Trophoblast cell (in vitro differentiated cells and primary cell): ENCODE measurements at regions not wholly inside any gene's neighbourhood (a gene's known extent, or its start where the extent isn't known, plus 50 kb on each side); places are given as distances from the start of the nearest gene placed in this dataset.
A peak's percentile ranks its signal among the peaks of the same experiment; 100 is the strongest.

Experiments
- DNase-seq, 2 donors: peaks; one replicate each; pipeline ENCODE4 v3.0.0-alpha.2; 2016
- H2AFZ ChIP-seq: 2 replicates; pipeline ENCODE4 v1.6.1; 2013; ENCODE audit warnings: low read length, moderate library complexity, mild to moderate bottlenecking; ENCODE audit not compliant: insufficient read depth, poor library complexity
- H2AK5ac ChIP-seq: 2 replicates; pipeline ENCODE4 v1.6.1; 2013; ENCODE audit warnings: mild to moderate bottlenecking, low read length
- H2BK120ac ChIP-seq: 2 replicates; pipeline ENCODE4 v1.6.1; 2013; ENCODE audit warnings: low read length, mild to moderate bottlenecking, moderate library complexity; ENCODE audit not compliant: insufficient read depth, poor library complexity
- H2BK12ac ChIP-seq: 2 replicates; pipeline ENCODE4 v1.6.1; 2013; ENCODE audit warnings: mild to moderate bottlenecking, low read length, moderate library complexity
- H2BK5ac ChIP-seq: 2 replicates; pipeline ENCODE4 v1.6.1; 2013; ENCODE audit warnings: low read length, low read depth, moderate library complexity, mild to moderate bottlenecking; ENCODE audit not compliant: poor library complexity
- H3K14ac ChIP-seq: 2 replicates; pipeline ENCODE4 v1.6.1; 2013; ENCODE audit warnings: mild to moderate bottlenecking, low read length
- H3K18ac ChIP-seq: 2 replicates; pipeline ENCODE4 v1.6.1; 2013; ENCODE audit warnings: mild to moderate bottlenecking, low read length
- H3K23ac ChIP-seq: 2 replicates; pipeline ENCODE4 v1.6.1; 2013; ENCODE audit warnings: low read length
- H3K27ac ChIP-seq: 2 replicates; pipeline ENCODE4 v1.5.1; 2013; ENCODE audit warnings: low read depth, mild to moderate bottlenecking, inconsistent platforms, low read length, moderate library complexity
- H3K27me3 ChIP-seq: 2 replicates; pipeline ENCODE4 v1.6.1; 2013; ENCODE audit warnings: inconsistent platforms, mild to moderate bottlenecking, low read length, moderate library complexity; ENCODE audit not compliant: insufficient read depth
- H3K36me3 ChIP-seq, 2 experiments: 1 replicate in 1 of 2; 2 replicates in 1 of 2; pipeline ENCODE4 v1.6.1; 2013; ENCODE audit warnings: low read length in 2 of 2, mild to moderate bottlenecking in 2 of 2, moderate library complexity in 1 of 2; ENCODE audit not compliant: insufficient read depth in 2 of 2, control insufficient read depth in 1 of 2
- H3K4ac ChIP-seq: 2 replicates; pipeline ENCODE4 v1.6.1; 2013; ENCODE audit warnings: low read depth, mild to moderate bottlenecking, low read length, moderate library complexity
- H3K4me1 ChIP-seq, 2 experiments: 1 replicate in 1 of 2; 2 replicates in 1 of 2; pipeline ENCODE4 v1.6.1; 2013; ENCODE audit warnings: low read length in 2 of 2, mild to moderate bottlenecking in 2 of 2, moderate library complexity in 1 of 2; ENCODE audit not compliant: insufficient read depth in 2 of 2, control insufficient read depth in 1 of 2
- H3K4me2 ChIP-seq: 2 replicates; pipeline ENCODE4 v1.6.1; 2013; ENCODE audit warnings: inconsistent platforms, mild to moderate bottlenecking, low read length, moderate library complexity
- H3K4me3 ChIP-seq: 2 replicates; pipeline ENCODE4 v1.5.1; 2013; ENCODE audit warnings: mild to moderate bottlenecking, low read depth, low read length, inconsistent platforms
- H3K79me1 ChIP-seq: one replicate; pipeline ENCODE4 v1.6.1; 2013; ENCODE audit warnings: low read length
- H3K79me2 ChIP-seq: 2 replicates; pipeline ENCODE4 v1.6.1; 2013; ENCODE audit warnings: low read length, mild to moderate bottlenecking; ENCODE audit not compliant: control insufficient read depth, insufficient read depth, poor library complexity
- H3K9ac ChIP-seq: 2 replicates; pipeline ENCODE4 v1.6.1; 2013; ENCODE audit warnings: mild to moderate bottlenecking, low read length
- H3K9me3 ChIP-seq: 2 replicates; pipeline ENCODE4 v1.6.1; 2013; ENCODE audit warnings: low read depth, mild to moderate bottlenecking, control low read depth, inconsistent platforms, low read length; ENCODE audit not compliant: insufficient read depth
- H4K12ac ChIP-seq: 2 replicates; pipeline ENCODE4 v1.6.1; 2013; ENCODE audit warnings: low read depth, mild to moderate bottlenecking, low read length, moderate library complexity
- H4K8ac ChIP-seq: 2 replicates; pipeline ENCODE4 v1.6.1; 2013; ENCODE audit warnings: low read depth, mild to moderate bottlenecking, low read length, moderate library complexity
- H4K91ac ChIP-seq: one replicate; pipeline ENCODE4 v1.6.1; 2013; ENCODE audit warnings: low read depth, mild to moderate bottlenecking, low read length, moderate library complexity
- WGBS: extraction: QIAGEN DNeasy Blood & Tissue Kit; methylation state at CpG from one replicate; pipeline ENCODE4 v1.1.7; 2013; ENCODE audit warnings: missing lambda C conversion rate; ENCODE audit not compliant: insufficient read length, insufficient coverage; ENCODE audit errors: extremely low coverage; 5-methylcytosine and 5-hydroxymethylcytosine counted together

DNA sequence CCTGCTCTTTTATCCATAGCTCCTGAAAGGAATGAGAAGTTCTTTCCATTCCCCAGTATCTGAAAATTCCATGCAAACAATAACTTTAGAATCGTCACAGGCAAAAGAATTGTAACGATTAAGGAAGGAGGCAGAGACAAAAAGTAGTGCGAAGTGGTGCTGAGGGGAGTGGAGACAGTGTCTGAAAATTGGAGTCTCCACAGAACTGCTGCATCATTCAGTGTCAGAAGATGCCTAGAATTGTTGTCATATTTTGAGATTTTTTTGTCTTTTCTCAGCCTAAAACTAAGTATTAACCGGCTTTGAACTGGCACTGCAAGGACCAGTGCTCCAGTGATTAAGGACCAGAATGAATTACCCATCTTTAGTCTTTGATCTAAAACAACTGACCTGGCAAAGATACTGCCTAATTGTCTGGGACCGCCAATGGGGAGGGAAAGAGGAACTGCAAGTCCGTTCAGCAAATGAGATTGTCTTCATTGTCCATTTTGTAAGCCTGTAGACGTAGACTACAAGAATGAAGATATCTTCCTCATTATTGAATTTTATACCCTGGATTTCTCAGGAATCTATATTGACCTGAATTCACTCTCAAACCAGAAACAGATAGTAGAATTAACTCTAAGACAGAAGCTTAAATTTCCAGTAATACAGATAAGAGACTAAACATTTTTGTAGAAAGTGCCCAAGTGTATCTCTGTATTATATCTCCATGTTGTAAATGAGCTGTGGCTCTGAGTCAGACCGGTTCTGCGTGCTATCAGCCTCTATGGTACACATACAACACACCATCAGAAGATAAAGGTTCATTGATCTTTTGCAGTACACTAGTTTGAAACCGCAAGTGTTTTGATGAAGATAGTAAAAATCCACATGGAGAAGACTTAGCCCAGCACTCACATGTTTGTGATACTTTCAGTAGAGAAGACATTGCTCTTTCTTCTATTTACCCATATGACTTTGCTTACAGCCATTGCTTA, 293.2 kb downstream of the EFNB2 start:
- H3K79me1 ChIP-seq, result peaks cover 2% of the 10 kb centered on the region
- peak; percentile 45 to 63 for DNase-seq
- H2BK5ac ChIP-seq, result no peak overlapping the region
- H4K8ac ChIP-seq, result no peak overlapping the region
- H3K79me2 ChIP-seq, result no peaks in the 10 kb centered on the region
- no peak overlapping the region for H2BK120ac ChIP-seq
- H4K12ac ChIP-seq, result no peak overlapping the region
- no peak overlapping the region for H2AK5ac ChIP-seq
- no peaks in the 10 kb centered on the region for H3K27me3 ChIP-seq
- no peak overlapping the region for H4K91ac ChIP-seq
- no peak overlapping the region for H2BK12ac ChIP-seq
- peak overlapping the region; percentile 53 for H3K27ac ChIP-seq
- no CpG with 5 or more reads among the region's 10 CpGs for WGBS
- H3K14ac ChIP-seq, result no peak overlapping the region
- H3K9me3 ChIP-seq, result no peaks in the 10 kb centered on the region
- H2AFZ ChIP-seq, result no peak overlapping the region
- H3K4ac ChIP-seq, result no peak overlapping the region
- H3K18ac ChIP-seq, result no peak overlapping the region
- H3K36me3 ChIP-seq, result no peaks in the 10 kb centered on the region
- H3K9ac ChIP-seq, result no peak overlapping the region
- peak overlapping the region; percentile 28 for H3K4me2 ChIP-seq
- H3K4me1 ChIP-seq, result peaks cover 0 to 5% of the 10 kb centered on the region in 2 experiments
- H3K4me3 ChIP-seq, result no peak overlapping the region
- no peak overlapping the region for H3K23ac ChIP-seq

DNA sequence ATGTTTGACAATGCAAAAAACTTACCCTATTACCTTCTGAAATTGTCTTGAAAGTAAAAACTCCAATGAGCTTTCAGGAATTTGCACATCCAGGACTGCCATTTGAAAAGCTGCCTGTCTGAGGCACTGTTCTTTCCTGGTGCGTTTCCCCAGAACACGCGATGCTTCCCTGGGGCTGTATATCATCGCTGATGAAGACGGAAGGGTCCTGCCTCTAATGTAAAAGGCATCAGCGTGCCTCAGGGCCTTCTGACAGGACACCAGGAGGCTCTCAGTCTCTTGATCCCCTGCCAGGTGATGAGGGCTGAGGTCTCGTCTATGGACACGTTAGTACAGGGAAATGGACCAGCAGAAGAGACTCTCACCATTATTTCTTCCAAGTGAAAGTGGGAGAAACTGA, 296.8 kb downstream of the EFNB2 start:
- peaks cover 0 to 5% of the 10 kb centered on the region in 2 experiments for H3K4me1 ChIP-seq
- no peak overlapping the region for H3K27ac ChIP-seq
- H3K79me1 ChIP-seq, result peaks cover 2% of the 10 kb centered on the region
- peak overlapping the region; percentile 95 for H2AK5ac ChIP-seq
- no peak overlapping the region for H4K8ac ChIP-seq
- no peak overlapping the region for H3K4ac ChIP-seq
- no peak overlapping the region for H3K9ac ChIP-seq
- H3K18ac ChIP-seq, result no peak overlapping the region
- no peak overlapping the region for H2AFZ ChIP-seq
- H3K36me3 ChIP-seq, result no peaks in the 10 kb centered on the region
- H3K79me2 ChIP-seq, result no peaks in the 10 kb centered on the region
- H4K12ac ChIP-seq, result no peak overlapping the region
- no peak overlapping the region for H4K91ac ChIP-seq
- no peaks in the 10 kb centered on the region for H3K9me3 ChIP-seq
- peak overlapping the region; percentile 79 for H2BK12ac ChIP-seq
- H3K14ac ChIP-seq, result peak overlapping the region; percentile 78
- no CpG with 5 or more reads among the region's 8 CpGs for WGBS
- no peak overlapping the region for H3K4me2 ChIP-seq
- H2BK120ac ChIP-seq, result no peak overlapping the region
- no peaks in the 10 kb centered on the region for H3K27me3 ChIP-seq
- no peak overlapping the region for H3K4me3 ChIP-seq
- no peak overlapping the region for H2BK5ac ChIP-seq
- no peak overlapping the region for H3K23ac ChIP-seq
- DNase-seq, result no peak

DNA sequence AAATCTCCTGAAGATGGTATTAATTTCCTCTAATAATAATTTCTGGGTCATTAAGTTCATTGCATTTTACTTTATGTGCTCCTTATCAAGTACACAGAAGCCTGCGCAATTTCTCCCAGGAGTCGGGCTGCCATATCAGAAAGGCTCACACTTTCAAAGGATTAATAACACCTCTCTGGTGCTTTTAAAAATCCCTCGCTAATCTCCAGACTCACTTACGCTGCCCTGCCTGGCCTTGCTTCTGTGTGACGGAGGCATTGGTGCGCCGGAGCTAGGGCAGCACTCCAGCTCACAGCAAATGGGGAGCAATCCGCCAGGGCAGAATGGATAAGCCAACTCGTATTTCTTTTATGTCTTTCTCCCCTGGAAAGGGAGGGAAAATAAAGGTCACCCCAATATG, 300.8 kb downstream of the EFNB2 start:
- no peak overlapping the region for H3K4ac ChIP-seq
- H2BK5ac ChIP-seq, result no peak overlapping the region
- no peaks in the 10 kb centered on the region for H3K27me3 ChIP-seq
- H3K9ac ChIP-seq, result no peak overlapping the region
- H3K14ac ChIP-seq, result no peak overlapping the region
- no peaks in the 10 kb centered on the region for H3K79me2 ChIP-seq
- no peak overlapping the region for H4K91ac ChIP-seq
- H2BK12ac ChIP-seq, result no peak overlapping the region
- no peak overlapping the region for H2AK5ac ChIP-seq
- H2AFZ ChIP-seq, result no peak overlapping the region
- peaks cover 0 to 7% of the 10 kb centered on the region in 2 experiments for H3K4me1 ChIP-seq
- no peak overlapping the region for H3K4me3 ChIP-seq
- H3K36me3 ChIP-seq, result no peaks in the 10 kb centered on the region
- no peak overlapping the region for H3K27ac ChIP-seq
- H4K12ac ChIP-seq, result no peak overlapping the region
- no peak overlapping the region for H2BK120ac ChIP-seq
- H3K23ac ChIP-seq, result no peak overlapping the region
- DNase-seq, result no peak
- no peak overlapping the region for H4K8ac ChIP-seq
- H3K9me3 ChIP-seq, result no peaks in the 10 kb centered on the region
- no peak overlapping the region for H3K18ac ChIP-seq
- peaks cover 2% of the 10 kb centered on the region for H3K79me1 ChIP-seq
- no peak overlapping the region for H3K4me2 ChIP-seq
- WGBS, result no CpG with 5 or more reads among the region's 9 CpGs

DNA sequence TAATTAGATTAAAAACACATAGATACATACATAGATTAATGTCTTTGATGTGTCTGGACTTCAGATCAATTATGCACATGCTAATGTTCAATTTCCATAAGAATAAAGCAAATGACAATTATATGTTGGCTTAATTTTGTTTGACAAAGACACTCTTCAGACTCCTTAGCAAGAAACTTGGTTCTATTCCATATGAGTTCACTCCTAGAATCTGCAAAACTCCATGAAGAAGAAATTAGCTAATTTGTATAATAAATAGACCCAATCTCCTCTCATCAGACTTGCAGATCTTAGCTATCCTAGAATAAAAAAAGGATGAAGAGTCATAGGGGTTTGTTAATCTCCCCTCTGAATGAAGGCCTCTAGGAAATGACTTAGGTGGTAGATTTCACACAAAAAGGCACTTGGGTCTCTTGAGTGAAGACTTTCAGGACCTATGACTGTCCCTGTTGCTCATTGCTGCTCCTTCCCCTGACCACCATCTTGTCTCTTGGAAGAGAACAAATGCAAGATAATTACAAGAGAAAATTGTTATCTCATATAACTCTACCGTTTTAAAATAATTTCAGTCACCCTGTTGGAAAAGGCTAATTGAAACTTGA, 302.2 kb downstream of the EFNB2 start:
- Histone ChIP-seq H3K4me1 (peaks cover 0 to 5% of the 10 kb centered on the region in 2 experiments), H3K4me3 (no peak overlapping the region), H2BK120ac (no peak overlapping the region), H3K9ac (no peak overlapping the region), H3K9me3 (no peaks in the 10 kb centered on the region), H3K4me2 (no peak overlapping the region), H3K4ac (no peak overlapping the region), H4K8ac (no peak overlapping the region), H3K27me3 (no peaks in the 10 kb centered on the region), H3K14ac (no peak overlapping the region), H2AFZ (no peak overlapping the region), H3K27ac (no peak overlapping the region), H3K79me1 (no peaks in the 10 kb centered on the region), H3K18ac (no peak overlapping the region), H2BK12ac (no peak overlapping the region), H4K91ac (no peak overlapping the region), H3K23ac (no peak overlapping the region), H3K79me2 (no peaks in the 10 kb centered on the region), H3K36me3 (no peaks in the 10 kb centered on the region), H4K12ac (no peak overlapping the region), H2AK5ac (no peak overlapping the region), H2BK5ac (no peak overlapping the region)
- DNase-seq, result no peak
- no CpG with 5 or more reads among the region's 1 CpG for WGBS
